ENCODE measurements at regions not wholly inside any gene's neighbourhood (a gene's known extent, or its start where the extent isn't known, plus 50 kb on each side); places are given as distances from the start of the nearest gene placed in this dataset.

- intact Hi-C loops (cut with DNase I), result no loop called here
- no peak overlapping the region for H3K4me3 ChIP-seq
- no peak for DNase-seq
- WGBS, 3 donors, result 66 to 89% (median 84%) methylated on average over 5 of the region's 5 CpGs
- no peaks in the 10 kb centered on the region for H3K9me3 ChIP-seq
- no peaks in the 10 kb centered on the region for H3K36me3 ChIP-seq
- H3K27ac ChIP-seq, result no peak overlapping the region
- H3K4me1 ChIP-seq (ENCODE audit: insufficient read depth), result no peaks in the 10 kb centered on the region
- no peaks in the 10 kb centered on the region for H3K27me3 ChIP-seq
- TF ChIP-seq POLR2A (IDR thresholded peaks at IDR 0.05), result no peak
- TF ChIP-seq EP300 (IDR thresholded peaks at IDR 0.05), result no peak
- TF ChIP-seq CTCF (IDR thresholded peaks at IDR 0.05), result no peak
Observed at GRCh38 chr2:221205103-221205673, 366.9 kb downstream of the EPHA4 start.

GRCh38 chr2:221210686-221211085 lies 361.4 kb downstream of the EPHA4 start:
- Histone ChIP-seq H3K27ac (no peak overlapping the region), H3K9me3 (no peaks in the 10 kb centered on the region), H3K36me3 (no peaks in the 10 kb centered on the region), H3K4me3 (no peak overlapping the region), H3K27me3 (no peaks in the 10 kb centered on the region), H3K4me1 (ENCODE audit: insufficient read depth) (no peaks in the 10 kb centered on the region)
- WGBS, 3 donors, result 69 to 86% (median 83%) methylated on average over 2 of the region's 2 CpGs
- DNase-seq, result no peak
- intact Hi-C loops (cut with DNase I), result no loop called here
- no peak for TF ChIP-seq POLR2A (IDR thresholded peaks at IDR 0.05)

- H3K27ac ChIP-seq, result no peak overlapping the region
- intact Hi-C loops (cut with DNase I), result no loop called here
Observed at GRCh38 chr2:221211653-221212052, 360.5 kb downstream of the EPHA4 start.

GRCh38 chr2:221212105-221212504 lies 360.0 kb downstream of the EPHA4 start:
- Histone ChIP-seq H3K4me3 (no peak overlapping the region), H3K4me1 (ENCODE audit: insufficient read depth) (no peaks in the 10 kb centered on the region), H3K9me3 (no peaks in the 10 kb centered on the region), H3K36me3 (no peaks in the 10 kb centered on the region), H3K27ac (no peak overlapping the region), H3K27me3 (no peaks in the 10 kb centered on the region)
- WGBS, 3 donors, result 87 to 90% (median 89%) methylated on average over 2 of the region's 2 CpGs
- no peak for TF ChIP-seq EP300 (IDR thresholded peaks at IDR 0.05)
- TF ChIP-seq CTCF (IDR thresholded peaks at IDR 0.05), result no peak
- TF ChIP-seq POLR2A (IDR thresholded peaks at IDR 0.05), result no peak
- DNase-seq, result no peak
- intact Hi-C loops (cut with DNase I), result no loop called here

More at GRCh38 chr2:221211653-221212052, 360.5 kb downstream of the EPHA4 start:
- H3K4me1 ChIP-seq (ENCODE audit: insufficient read depth), result no peaks in the 10 kb centered on the region
- WGBS, 3 donors, result 94 to 97% (median 96%) methylated on average over 3 of the region's 3 CpGs
- H3K4me3 ChIP-seq, result no peak overlapping the region
- no peak for TF ChIP-seq POLR2A (IDR thresholded peaks at IDR 0.05)
- no peak for TF ChIP-seq EP300 (IDR thresholded peaks at IDR 0.05)
- TF ChIP-seq CTCF (IDR thresholded peaks at IDR 0.05), result no peak
- H3K36me3 ChIP-seq, result no peaks in the 10 kb centered on the region
- no peaks in the 10 kb centered on the region for H3K27me3 ChIP-seq
- no peaks in the 10 kb centered on the region for H3K9me3 ChIP-seq
- no peak for DNase-seq

GRCh38 chr2:221215487-221215886 lies 356.6 kb downstream of the EPHA4 start:
- intact Hi-C loops (cut with DNase I), result no loop called here
- Histone ChIP-seq H3K27ac (no peak overlapping the region), H3K4me3 (no peak overlapping the region), H3K4me1 (ENCODE audit: insufficient read depth) (no peaks in the 10 kb centered on the region), H3K36me3 (no peaks in the 10 kb centered on the region), H3K27me3 (no peaks in the 10 kb centered on the region), H3K9me3 (no peaks in the 10 kb centered on the region)
- TF ChIP-seq POLR2A (IDR thresholded peaks at IDR 0.05) (no peak), EP300 (IDR thresholded peaks at IDR 0.05) (no peak), CTCF (IDR thresholded peaks at IDR 0.05) (no peak)
- WGBS, 3 donors, result 71 to 85% (median 78%) methylated on average over 1 of the region's 1 CpG
- no peak for DNase-seq
